Muscle of arm (tissue), 1 donor: ENCODE measurements at regions not wholly inside any gene's neighbourhood (a gene's known extent, or its start where the extent isn't known, plus 50 kb on each side); places are given as distances from the start of the nearest gene placed in this dataset.
A peak's percentile ranks its signal among the peaks of the same experiment; 100 is the strongest.
"Not testable (repeated sequence)": the region's sequence is repeated elsewhere in the genome, so short reads cannot be mapped to it uniquely, and the experiment has no call there.

Source experiments
- DNase-seq: peaks from one replicate; pipeline ENCODE4 v3.0.0-alpha.2; 2013

- no peak for DNase-seq
These were observed 103.1 kb upstream of the RHOBTB1 start for GRCh38 chr10:61047081-61047480.

GRCh38 chr10:61045480-61045879, 101.5 kb upstream of the RHOBTB1 start:
- not testable (repeated sequence) for DNase-seq

- no peak for DNase-seq
These were observed 98.5 kb upstream of the RHOBTB1 start for GRCh38 chr10:61042533-61042932.

GRCh38 chr10:61040399-61041016, 96.5 kb upstream of the RHOBTB1 start:
- no peak for DNase-seq

DNA sequence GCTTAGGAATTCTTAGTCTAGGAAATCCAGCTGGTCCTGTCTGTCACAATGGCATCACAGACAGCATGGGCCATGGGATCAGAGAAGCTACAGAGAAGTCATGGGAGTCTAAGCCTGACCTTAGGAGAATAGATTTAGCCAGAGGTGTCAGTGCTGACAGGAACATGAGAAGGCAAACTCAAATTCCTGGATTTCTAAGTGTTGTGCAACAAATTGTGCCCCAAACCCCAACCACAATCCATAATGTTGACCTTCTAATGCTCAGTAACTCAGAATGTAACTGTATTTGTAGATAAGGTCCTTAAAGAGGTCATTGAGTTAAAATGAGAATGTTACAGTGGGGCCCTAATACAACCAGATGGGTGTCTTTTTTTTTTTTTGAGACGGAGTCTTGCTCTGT, 95.9 kb upstream of the RHOBTB1 start:
- no peak for DNase-seq

- not testable (repeated sequence) for DNase-seq
These were observed 93.4 kb upstream of the RHOBTB1 start for GRCh38 chr10:61037261-61037830.

DNA sequence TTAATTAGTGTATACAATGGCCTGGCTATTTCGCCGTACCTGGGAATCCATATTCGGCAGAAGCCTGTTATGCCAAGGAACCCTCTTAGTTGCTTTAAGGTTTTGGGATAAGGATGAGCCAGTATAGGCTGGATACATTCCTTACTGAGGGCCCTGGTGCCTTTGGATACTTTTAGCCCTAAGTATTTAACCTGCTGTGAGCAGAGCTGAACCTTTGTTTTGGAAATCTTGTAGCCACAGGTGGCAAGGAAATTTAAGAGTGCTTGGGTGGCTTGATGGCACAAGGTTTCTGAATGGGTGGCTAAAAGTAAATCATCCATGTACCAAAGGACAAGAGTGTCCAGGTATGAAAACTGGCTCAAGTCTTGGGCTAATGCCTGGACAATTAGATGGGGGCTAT, 92.2 kb upstream of the RHOBTB1 start:
- not testable (repeated sequence) for DNase-seq

- DNase-seq: no peak
These were observed 87.4 kb upstream of the RHOBTB1 start for GRCh38 chr10:61031341-61031740.

GRCh38 chr10:61029411-61029810, 85.4 kb upstream of the RHOBTB1 start:
- DNase-seq: no peak

DNA sequence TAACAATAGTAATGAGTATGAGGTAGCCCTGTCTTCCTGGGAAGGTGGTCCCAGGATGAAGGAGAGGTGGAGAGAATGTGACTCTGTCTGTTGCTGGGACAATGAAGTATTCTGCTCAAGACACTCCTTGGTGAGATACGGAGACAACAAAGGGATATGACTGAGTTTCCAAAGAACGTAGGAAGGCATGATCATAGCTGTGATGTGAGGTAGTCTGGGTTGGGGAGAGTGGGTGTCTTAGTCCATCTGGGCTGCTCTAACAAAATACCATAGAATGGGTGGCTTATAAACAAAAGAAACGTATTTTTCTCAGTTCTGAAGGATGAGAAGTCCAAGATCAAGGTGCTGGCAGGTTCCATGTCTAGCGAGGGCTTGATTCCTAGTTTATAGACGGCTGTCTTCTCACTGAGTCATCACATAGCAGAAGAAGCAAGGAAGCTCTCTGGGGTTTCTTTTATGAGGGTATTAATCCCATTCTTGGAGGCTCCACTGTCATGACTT, 84.9 kb upstream of the RHOBTB1 start:
- no peak for DNase-seq

DNA sequence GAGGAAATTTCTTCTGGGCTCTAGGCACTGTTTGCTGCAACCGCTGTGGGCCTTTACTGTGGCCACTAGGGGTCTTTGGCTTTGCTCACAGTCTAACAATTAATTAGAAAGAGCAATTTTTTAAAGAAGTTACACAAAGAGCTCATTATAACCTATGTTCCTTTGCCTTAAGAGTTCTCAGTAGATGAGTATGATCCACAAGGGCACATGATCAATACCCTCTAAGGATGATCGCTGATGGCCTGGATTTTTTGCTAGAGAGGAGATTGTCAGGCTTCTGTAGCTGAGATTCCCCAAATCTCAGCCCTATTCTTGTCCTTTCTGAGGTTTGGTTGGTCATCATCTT, 80.8 kb upstream of the RHOBTB1 start:
- peak; percentile 41 for DNase-seq

DNA sequence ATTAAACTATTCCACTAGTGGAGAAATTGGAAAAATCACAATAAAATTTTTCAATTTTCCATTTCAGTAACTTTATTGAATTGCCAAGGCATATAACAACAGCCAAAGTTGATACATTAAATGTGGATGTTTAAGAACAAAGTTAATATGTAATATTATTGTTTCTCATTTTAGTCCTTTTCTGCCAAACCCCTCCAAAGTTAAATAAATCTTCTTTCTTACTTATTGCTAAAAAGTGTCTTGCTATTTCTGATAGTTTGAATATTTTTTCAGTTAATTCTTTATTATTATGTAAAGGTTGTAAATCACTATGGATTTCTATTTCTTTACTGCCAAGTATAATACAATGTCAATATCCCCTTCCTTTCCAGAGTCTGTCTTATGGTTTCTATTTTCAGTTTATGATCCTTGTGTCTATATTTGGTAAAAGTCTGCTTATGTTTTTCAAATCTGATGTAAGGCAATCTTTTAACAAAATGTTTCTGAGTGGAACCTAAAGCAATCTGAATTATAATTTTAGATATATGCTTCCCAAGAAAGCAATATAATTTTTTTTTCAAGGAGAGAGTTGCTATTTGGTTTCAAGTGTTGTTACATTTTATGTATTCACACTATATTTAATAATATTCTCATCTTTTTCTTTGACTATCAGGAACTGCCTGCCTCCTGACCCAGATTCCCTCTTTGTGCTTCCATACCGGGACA, 80.3 kb upstream of the RHOBTB1 start:
- DNase-seq: peak; percentile 47

DNA sequence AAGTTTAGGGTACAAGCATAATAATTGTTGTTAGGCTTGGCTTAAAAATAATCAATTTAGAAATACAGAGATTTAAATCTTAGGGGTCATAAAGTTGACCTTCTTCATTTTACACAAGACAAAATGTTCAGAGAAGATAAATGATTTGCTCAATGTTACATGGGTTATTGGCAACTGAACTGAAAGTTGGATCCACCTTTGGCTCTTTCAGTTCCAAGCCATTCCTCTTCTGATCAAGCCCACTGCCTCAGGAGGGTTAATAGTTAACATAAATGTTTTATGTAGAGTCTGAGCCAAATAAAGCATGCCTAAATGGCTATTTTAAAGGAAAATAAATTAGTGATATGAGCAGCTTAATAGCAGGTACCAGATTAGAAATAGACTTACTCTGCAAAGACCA, 79.1 kb upstream of the RHOBTB1 start:
- no peak for DNase-seq

DNA sequence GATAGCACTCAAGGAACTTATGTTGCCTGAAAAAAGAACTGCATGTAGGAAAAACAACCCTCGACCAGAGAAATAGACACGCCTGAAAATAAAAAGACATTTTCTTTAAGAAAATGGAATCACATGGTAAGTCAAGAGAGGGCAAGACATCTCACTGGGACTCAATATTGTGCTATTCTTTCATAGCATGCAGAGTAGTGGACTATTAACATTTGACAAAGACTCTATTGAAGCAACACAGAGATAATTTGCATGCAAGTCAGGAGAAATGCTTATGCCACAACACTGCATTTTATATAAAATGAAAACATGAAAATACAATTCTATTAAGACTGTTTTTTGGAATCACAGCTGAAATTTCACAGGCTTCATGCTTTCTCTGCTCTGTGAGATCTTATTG, 77.9 kb upstream of the RHOBTB1 start:
- DNase-seq: no peak

DNA sequence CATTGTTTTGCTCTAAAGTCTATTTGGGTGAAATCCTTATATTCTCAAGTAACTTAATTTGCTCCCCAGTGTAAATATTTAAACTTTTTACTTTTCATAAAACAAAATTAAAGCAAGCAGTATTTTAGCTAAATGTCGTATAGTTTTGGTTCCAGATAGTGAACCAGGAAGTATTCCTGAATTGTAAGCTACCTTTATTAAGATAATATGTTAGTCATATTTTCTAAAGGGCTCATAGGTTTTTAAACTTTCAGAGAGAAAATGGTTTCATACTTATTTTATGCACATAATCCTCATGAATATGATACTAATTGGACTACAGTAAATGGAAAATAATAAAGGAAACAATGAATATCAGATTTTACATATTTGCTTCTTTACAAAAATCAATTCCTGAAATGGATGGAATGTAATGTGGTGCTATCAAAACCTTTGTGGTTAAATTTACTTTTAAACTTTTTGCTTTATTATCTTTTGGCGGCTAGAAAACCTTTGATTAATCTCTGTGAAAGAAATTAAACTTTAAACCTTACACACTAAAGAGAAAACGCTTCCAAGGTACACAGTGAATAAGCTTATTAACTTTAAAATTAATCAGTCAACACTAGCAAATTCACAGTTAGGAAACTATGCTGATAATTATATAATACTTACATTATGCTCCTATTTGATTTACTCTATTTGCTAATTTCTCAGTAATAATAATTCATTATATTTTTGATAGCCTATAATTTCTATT, 76.6 kb upstream of the RHOBTB1 start:
- no peak for DNase-seq

DNA sequence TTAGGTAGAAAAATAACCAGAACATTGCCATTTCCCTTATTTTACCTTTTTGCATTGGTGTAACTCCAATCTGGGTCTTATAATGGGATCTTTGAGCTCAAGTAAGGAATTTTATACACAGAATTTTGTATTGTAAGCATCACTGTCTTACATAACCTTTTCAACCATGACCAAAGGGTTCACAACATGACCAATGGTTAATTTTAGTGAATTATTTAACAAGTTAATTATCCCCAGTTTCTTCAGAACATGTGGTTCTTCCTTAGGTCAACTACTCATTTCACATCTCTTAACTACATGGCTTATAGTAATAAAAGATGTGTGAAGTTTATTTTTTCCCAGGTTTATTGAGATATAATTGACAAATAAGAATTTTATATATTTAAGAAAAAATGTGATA, 74.2 kb upstream of the RHOBTB1 start:
- DNase-seq: no peak

DNA sequence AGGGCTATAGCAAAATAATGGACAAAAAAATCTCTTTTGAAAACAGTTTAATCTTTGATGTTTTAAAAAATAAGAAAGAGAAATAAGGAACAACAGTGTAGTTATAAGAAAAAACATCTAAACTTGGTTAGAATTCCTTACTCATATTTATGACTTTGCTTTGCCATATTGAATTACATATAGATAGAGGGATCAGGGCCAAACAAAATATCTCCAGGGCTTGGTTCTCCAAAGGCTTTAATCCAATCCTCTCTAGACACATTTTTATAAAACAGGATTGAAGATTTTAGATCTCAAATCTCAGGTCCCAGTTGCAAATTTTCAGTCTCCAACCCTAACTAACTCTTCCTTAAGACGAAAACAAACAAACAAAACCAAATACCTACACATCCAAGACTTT, 72.6 kb upstream of the RHOBTB1 start:
- no peak for DNase-seq

DNA sequence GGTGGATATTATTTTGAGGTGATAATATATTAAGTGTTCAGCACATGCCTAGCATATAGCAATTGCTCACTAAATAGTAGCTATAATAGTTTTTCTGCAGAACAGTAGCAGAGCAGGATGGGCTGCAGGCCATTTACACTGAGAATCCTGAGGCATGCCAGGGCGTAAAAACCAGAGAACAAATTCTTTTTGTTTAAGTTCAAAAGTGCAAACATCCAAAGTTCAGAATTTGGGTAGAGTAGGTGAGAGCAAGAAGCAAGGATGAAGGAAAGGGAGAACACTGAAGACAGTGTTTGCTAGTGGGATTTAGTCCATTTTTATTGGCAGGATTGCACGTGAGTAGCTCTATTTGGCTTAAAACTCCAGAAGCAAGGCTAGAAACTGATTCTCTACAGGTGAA, 72.0 kb upstream of the RHOBTB1 start:
- no peak for DNase-seq

DNA sequence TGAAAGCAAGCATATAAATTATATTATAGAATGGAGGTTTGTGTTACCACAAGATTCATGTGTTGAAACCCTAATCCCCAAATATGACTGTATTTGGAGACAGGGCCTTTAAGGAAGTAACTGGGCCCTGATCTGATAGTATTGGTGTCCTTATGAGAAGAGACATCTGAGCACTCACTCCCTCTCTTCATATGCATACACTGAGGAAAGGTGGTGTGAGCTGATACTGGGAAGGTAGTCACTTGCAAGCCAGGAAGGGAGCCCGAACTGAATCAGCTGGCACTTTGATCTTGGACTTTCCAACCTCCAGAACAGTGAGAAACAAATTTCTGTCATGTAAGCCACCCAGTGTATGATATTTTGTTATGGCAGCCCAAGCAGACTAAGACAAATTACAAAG, 66.9 kb upstream of the RHOBTB1 start:
- no peak for DNase-seq

DNA sequence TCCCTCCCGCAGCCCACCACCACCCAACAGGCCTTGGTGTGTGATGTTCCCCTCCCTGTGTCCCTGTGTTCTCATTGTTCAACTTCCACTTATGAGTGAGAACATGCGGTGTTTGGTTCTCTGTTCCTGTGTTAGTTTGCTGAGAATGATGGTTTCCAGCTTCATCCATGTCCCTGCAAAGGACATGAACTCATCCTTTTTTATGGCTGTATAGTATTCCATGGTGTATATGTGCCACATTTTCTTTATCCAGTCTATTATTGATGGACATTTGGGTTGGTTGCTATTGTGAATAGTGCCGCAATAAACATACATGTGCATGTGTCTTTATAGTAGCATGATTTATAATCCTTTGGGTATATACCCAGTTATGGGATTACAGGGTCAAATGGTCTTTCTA, 59.1 kb upstream of the RHOBTB1 start:
- not testable (repeated sequence) for DNase-seq

- DNase-seq: no peak
These were observed 57.7 kb upstream of the RHOBTB1 start for GRCh38 chr10:61001731-61002122.
